ENCODE measurements at regions not wholly inside any gene's neighbourhood (a gene's known extent, or its start where the extent isn't known, plus 50 kb on each side); places are given as distances from the start of the nearest gene placed in this dataset.
"Not testable (repeated sequence)": the region's sequence is repeated elsewhere in the genome, so short reads cannot be mapped to it uniquely, and the experiment has no call there.

GRCh38 chr2:125822746-125823145 lies 833.2 kb upstream of the GYPC start:
- H3K9me3 ChIP-seq (ENCODE audit: control insufficient read depth, low read length) = no peaks in the 10 kb centered on the region
- no peaks in the 10 kb centered on the region for H3K27me3 ChIP-seq (replicated peaks; ENCODE audit: control insufficient read depth, insufficient read depth, low read length)
- no peaks in the 10 kb centered on the region for H3K4me1 ChIP-seq (ENCODE audit: control insufficient read depth, insufficient read depth, low read length)
- H3K36me3 ChIP-seq (ENCODE audit: control insufficient read depth, insufficient read depth, low read length, severe bottlenecking) = no peaks in the 10 kb centered on the region
- DNase-seq (ENCODE audit: low read depth) = no peak
- no peak overlapping the region for H3K4me3 ChIP-seq (ENCODE audit: low read length)
- no peak overlapping the region for H3K9ac ChIP-seq (ENCODE audit: low read length)

- not testable (repeated sequence) for H3K9me3 ChIP-seq (ENCODE audit: control insufficient read depth, low read length); H3K36me3 ChIP-seq (ENCODE audit: control insufficient read depth, insufficient read depth, low read length, severe bottlenecking); H3K4me3 ChIP-seq (ENCODE audit: low read length)
Measured at GRCh38 chr2:125825781-125826180, 830.2 kb upstream of the GYPC start.

GRCh38 chr2:125837128-125837527 lies 818.8 kb upstream of the GYPC start:
- Histone ChIP-seq H3K4me3 (ENCODE audit: low read length) (no peak overlapping the region), H3K9ac (ENCODE audit: low read length) (no peak overlapping the region), H3K36me3 (ENCODE audit: control insufficient read depth, insufficient read depth, low read length, severe bottlenecking) (no peaks in the 10 kb centered on the region), H3K4me1 (ENCODE audit: control insufficient read depth, insufficient read depth, low read length) (no peaks in the 10 kb centered on the region), H3K9me3 (ENCODE audit: control insufficient read depth, low read length) (peaks cover 3% of the 10 kb centered on the region), H3K27me3 (replicated peaks; ENCODE audit: control insufficient read depth, insufficient read depth, low read length) (no peaks in the 10 kb centered on the region)
- DNase-seq (ENCODE audit: low read depth) = no peak

More at GRCh38 chr2:125825781-125826180, 830.2 kb upstream of the GYPC start:
- not testable (repeated sequence) for H3K27me3 ChIP-seq (replicated peaks; ENCODE audit: control insufficient read depth, insufficient read depth, low read length); DNase-seq (ENCODE audit: low read depth); H3K9ac ChIP-seq (ENCODE audit: low read length); H3K4me1 ChIP-seq (ENCODE audit: control insufficient read depth, insufficient read depth, low read length)

GRCh38 chr2:125837611-125838010 lies 818.3 kb upstream of the GYPC start:
- Histone ChIP-seq H3K4me1 (ENCODE audit: control insufficient read depth, insufficient read depth, low read length) (no peaks in the 10 kb centered on the region), H3K4me3 (ENCODE audit: low read length) (no peak overlapping the region)
- DNase-seq (ENCODE audit: low read depth) = no peak

GRCh38 chr2:125839945-125840344 lies 816.0 kb upstream of the GYPC start:
- H3K4me1 ChIP-seq (ENCODE audit: control insufficient read depth, insufficient read depth, low read length) = no peaks in the 10 kb centered on the region
- no peak overlapping the region for H3K4me3 ChIP-seq (ENCODE audit: low read length)
- H3K27me3 ChIP-seq (replicated peaks; ENCODE audit: control insufficient read depth, insufficient read depth, low read length) = no peaks in the 10 kb centered on the region
- H3K9ac ChIP-seq (ENCODE audit: low read length) = no peak overlapping the region
- no peaks in the 10 kb centered on the region for H3K9me3 ChIP-seq (ENCODE audit: control insufficient read depth, low read length)
- no peak for DNase-seq (ENCODE audit: low read depth)
- H3K36me3 ChIP-seq (ENCODE audit: control insufficient read depth, insufficient read depth, low read length, severe bottlenecking) = no peaks in the 10 kb centered on the region

More at GRCh38 chr2:125837611-125838010, 818.3 kb upstream of the GYPC start:
- H3K36me3 ChIP-seq (ENCODE audit: control insufficient read depth, insufficient read depth, low read length, severe bottlenecking) = no peaks in the 10 kb centered on the region
- H3K9ac ChIP-seq (ENCODE audit: low read length) = no peak overlapping the region
- H3K9me3 ChIP-seq (ENCODE audit: control insufficient read depth, low read length) = peaks cover 3% of the 10 kb centered on the region
- no peaks in the 10 kb centered on the region for H3K27me3 ChIP-seq (replicated peaks; ENCODE audit: control insufficient read depth, insufficient read depth, low read length)

GRCh38 chr2:125842041-125842440 lies 813.9 kb upstream of the GYPC start:
- Histone ChIP-seq H3K4me3 (ENCODE audit: low read length) (no peak overlapping the region), H3K4me1 (ENCODE audit: control insufficient read depth, insufficient read depth, low read length) (no peaks in the 10 kb centered on the region), H3K9me3 (ENCODE audit: control insufficient read depth, low read length) (no peaks in the 10 kb centered on the region), H3K27me3 (replicated peaks; ENCODE audit: control insufficient read depth, insufficient read depth, low read length) (no peaks in the 10 kb centered on the region), H3K36me3 (ENCODE audit: control insufficient read depth, insufficient read depth, low read length, severe bottlenecking) (no peaks in the 10 kb centered on the region), H3K9ac (ENCODE audit: low read length) (no peak overlapping the region)
- no peak for DNase-seq (ENCODE audit: low read depth)

GRCh38 chr2:125850541-125850940 lies 805.4 kb upstream of the GYPC start:
- no peaks in the 10 kb centered on the region for H3K4me1 ChIP-seq (ENCODE audit: control insufficient read depth, insufficient read depth, low read length)
- H3K36me3 ChIP-seq (ENCODE audit: control insufficient read depth, insufficient read depth, low read length, severe bottlenecking) = no peaks in the 10 kb centered on the region

GRCh38 chr2:125852364-125852763 lies 803.6 kb upstream of the GYPC start:
- Histone ChIP-seq H3K4me1 (ENCODE audit: control insufficient read depth, insufficient read depth, low read length) (no peaks in the 10 kb centered on the region), H3K9me3 (ENCODE audit: control insufficient read depth, low read length) (peaks cover 6% of the 10 kb centered on the region), H3K36me3 (ENCODE audit: control insufficient read depth, insufficient read depth, low read length, severe bottlenecking) (no peaks in the 10 kb centered on the region), H3K4me3 (ENCODE audit: low read length) (no peak overlapping the region), H3K27me3 (replicated peaks; ENCODE audit: control insufficient read depth, insufficient read depth, low read length) (no peaks in the 10 kb centered on the region), H3K9ac (ENCODE audit: low read length) (no peak overlapping the region)
- no peak for DNase-seq (ENCODE audit: low read depth)

More at GRCh38 chr2:125850541-125850940, 805.4 kb upstream of the GYPC start:
- Histone ChIP-seq H3K4me3 (ENCODE audit: low read length) (no peak overlapping the region), H3K9me3 (ENCODE audit: control insufficient read depth, low read length) (peaks cover 3% of the 10 kb centered on the region), H3K9ac (ENCODE audit: low read length) (no peak overlapping the region), H3K27me3 (replicated peaks; ENCODE audit: control insufficient read depth, insufficient read depth, low read length) (no peaks in the 10 kb centered on the region)
- no peak for DNase-seq (ENCODE audit: low read depth)

- H3K4me3 ChIP-seq (ENCODE audit: low read length) = no peak overlapping the region
- H3K27me3 ChIP-seq (replicated peaks; ENCODE audit: control insufficient read depth, insufficient read depth, low read length) = no peaks in the 10 kb centered on the region
- no peak overlapping the region for H3K9ac ChIP-seq (ENCODE audit: low read length)
- no peaks in the 10 kb centered on the region for H3K4me1 ChIP-seq (ENCODE audit: control insufficient read depth, insufficient read depth, low read length)
- DNase-seq (ENCODE audit: low read depth) = no peak
- no peaks in the 10 kb centered on the region for H3K36me3 ChIP-seq (ENCODE audit: control insufficient read depth, insufficient read depth, low read length, severe bottlenecking)
- peaks cover 6% of the 10 kb centered on the region for H3K9me3 ChIP-seq (ENCODE audit: control insufficient read depth, low read length)
Measured at GRCh38 chr2:125853626-125854025, 802.3 kb upstream of the GYPC start.

GRCh38 chr2:125855204-125855603 lies 800.8 kb upstream of the GYPC start:
- no peak for DNase-seq (ENCODE audit: low read depth)
- peaks cover 6% of the 10 kb centered on the region for H3K9me3 ChIP-seq (ENCODE audit: control insufficient read depth, low read length)
- no peaks in the 10 kb centered on the region for H3K36me3 ChIP-seq (ENCODE audit: control insufficient read depth, insufficient read depth, low read length, severe bottlenecking)
- H3K9ac ChIP-seq (ENCODE audit: low read length) = no peak overlapping the region
- H3K4me3 ChIP-seq (ENCODE audit: low read length) = no peak overlapping the region
- H3K4me1 ChIP-seq (ENCODE audit: control insufficient read depth, insufficient read depth, low read length) = no peaks in the 10 kb centered on the region
- no peaks in the 10 kb centered on the region for H3K27me3 ChIP-seq (replicated peaks; ENCODE audit: control insufficient read depth, insufficient read depth, low read length)

- peaks cover 6% of the 10 kb centered on the region for H3K9me3 ChIP-seq (ENCODE audit: control insufficient read depth, low read length)
- no peaks in the 10 kb centered on the region for H3K36me3 ChIP-seq (ENCODE audit: control insufficient read depth, insufficient read depth, low read length, severe bottlenecking)
- no peak overlapping the region for H3K9ac ChIP-seq (ENCODE audit: low read length)
- H3K4me1 ChIP-seq (ENCODE audit: control insufficient read depth, insufficient read depth, low read length) = no peaks in the 10 kb centered on the region
- no peak for DNase-seq (ENCODE audit: low read depth)
- H3K27me3 ChIP-seq (replicated peaks; ENCODE audit: control insufficient read depth, insufficient read depth, low read length) = no peaks in the 10 kb centered on the region
- H3K4me3 ChIP-seq (ENCODE audit: low read length) = no peak overlapping the region
Measured at GRCh38 chr2:125857971-125858794, 797.8 kb upstream of the GYPC start.

- no peak for DNase-seq (ENCODE audit: low read depth)
Measured at GRCh38 chr2:125861461-125861860, 794.5 kb upstream of the GYPC start.

More at GRCh38 chr2:125861461-125861860, 794.5 kb upstream of the GYPC start:
- H3K9ac ChIP-seq (ENCODE audit: low read length) = no peak overlapping the region
- H3K4me3 ChIP-seq (ENCODE audit: low read length) = no peak overlapping the region
- H3K4me1 ChIP-seq (ENCODE audit: control insufficient read depth, insufficient read depth, low read length) = no peaks in the 10 kb centered on the region
- no peaks in the 10 kb centered on the region for H3K27me3 ChIP-seq (replicated peaks; ENCODE audit: control insufficient read depth, insufficient read depth, low read length)
- peaks cover 3% of the 10 kb centered on the region for H3K9me3 ChIP-seq (ENCODE audit: control insufficient read depth, low read length)
- no peaks in the 10 kb centered on the region for H3K36me3 ChIP-seq (ENCODE audit: control insufficient read depth, insufficient read depth, low read length, severe bottlenecking)

All from adipocyte (in vitro differentiated cells).